ENCODE measurements at regions not wholly inside any gene's neighbourhood (a gene's known extent, or its start where the extent isn't known, plus 50 kb on each side); places are given as distances from the start of the nearest gene placed in this dataset.

DNA sequence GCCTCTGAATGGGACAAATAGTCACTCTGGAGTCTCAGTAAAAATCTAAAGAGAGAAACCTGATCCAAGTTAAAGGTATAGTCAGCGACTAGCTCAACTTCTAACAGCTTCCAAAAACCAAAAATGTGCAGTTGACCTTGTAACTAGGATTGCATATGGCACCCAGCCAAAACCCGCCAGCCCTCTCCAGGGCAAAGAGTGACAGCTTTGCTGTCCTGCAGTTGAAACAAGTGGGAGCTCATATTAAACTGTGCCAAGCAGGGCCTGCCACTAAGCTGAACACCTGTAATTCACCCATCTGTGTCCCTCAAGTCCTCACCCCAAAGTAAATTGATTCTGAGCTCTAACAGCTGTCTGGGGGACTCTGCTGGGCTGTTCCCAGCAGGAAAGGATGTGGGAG lies 695.3 kb downstream of the MAFB start:
- WGBS, 2 donors (ENCODE audit: extremely low coverage in 2 of 2, insufficient read length in 2 of 2, insufficient replicate concordance in 1 of 2): no CpG with 5 or more reads among the region's 2 CpGs
- Histone ChIP-seq H3K9ac (ENCODE audit: low read depth, low read length, poor library complexity) (no peak overlapping the region), H3K4ac (ENCODE audit: low read length) (no peak overlapping the region), H3K36me3 (replicated peaks in 1 of 2; ENCODE audit: control insufficient read depth in 2 of 2, insufficient read depth in 2 of 2, low read length in 2 of 2) (no peaks in the 10 kb centered on the region), H2BK120ac (ENCODE audit: low read depth, low read length) (no peak overlapping the region), H4K91ac (ENCODE audit: low read depth, low read length, poor library complexity) (no peak overlapping the region), H3K14ac (ENCODE audit: low read length) (no peak overlapping the region), H3K27me3 (ENCODE audit: control insufficient read depth in 3 of 3, insufficient read depth in 3 of 3, low read depth in 1 of 3, low read length in 3 of 3) (no peaks in the 10 kb centered on the region), H2BK12ac (ENCODE audit: low read length) (no peak overlapping the region), H2AK5ac (ENCODE audit: low read depth, low read length) (no peak overlapping the region), H3K4me3 (ENCODE audit: low read length in 2 of 2) (no peak overlapping the region), H4K8ac (ENCODE audit: low read depth, low read length) (no peak overlapping the region), H2BK5ac (ENCODE audit: low read length) (no peak overlapping the region), H3K9me3 (replicated peaks in 1 of 2; ENCODE audit: control insufficient read depth in 2 of 2, insufficient read depth in 1 of 2, low read depth in 1 of 2, low read length in 2 of 2) (no peaks in the 10 kb centered on the region), H3K4me2 (ENCODE audit: insufficient read depth, low read length, poor library complexity, severe bottlenecking) (no peak overlapping the region), H2AFZ (ENCODE audit: low read length) (no peak overlapping the region), H3K79me1 (ENCODE audit: low read depth, low read length) (no peaks in the 10 kb centered on the region), H3K18ac (ENCODE audit: low read length) (no peak overlapping the region), H3K23ac (ENCODE audit: low read depth, low read length, poor library complexity) (no peak overlapping the region), H3K4me1 (ENCODE audit: control insufficient read depth in 2 of 2, insufficient read depth in 1 of 2, low read depth in 1 of 2, low read length in 2 of 2) (no peaks in the 10 kb centered on the region), H3K27ac (replicated peaks; ENCODE audit: low read length) (no peak overlapping the region), H2BK15ac (ENCODE audit: low read length) (peak overlapping the region; percentile 84)
- DNase-seq (ENCODE audit: low spot score): no peak

DNA sequence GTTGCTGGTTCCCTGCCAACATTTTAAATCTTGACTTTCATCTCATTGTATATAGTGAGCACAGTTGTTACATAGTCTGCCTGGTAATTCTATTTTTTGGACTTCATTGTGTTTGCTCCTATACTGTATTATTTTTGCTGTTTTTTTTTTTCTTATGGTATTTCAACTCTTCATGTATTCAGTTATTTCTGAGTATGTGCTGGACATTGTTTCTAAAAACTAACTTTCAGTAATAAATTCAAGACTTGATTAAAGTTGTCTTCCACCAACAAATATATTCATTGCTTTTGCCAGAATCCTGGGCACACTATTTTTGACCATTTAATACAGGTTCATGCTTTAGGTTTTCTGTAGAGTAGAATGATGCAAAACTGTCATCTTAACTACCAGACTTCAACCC lies 698.3 kb downstream of the MAFB start:
- Histone ChIP-seq H3K36me3 (replicated peaks in 1 of 2; ENCODE audit: control insufficient read depth in 2 of 2, insufficient read depth in 2 of 2, low read length in 2 of 2) (no peaks in the 10 kb centered on the region), H2BK5ac (ENCODE audit: low read length) (no peak overlapping the region), H3K9me3 (replicated peaks in 1 of 2; ENCODE audit: control insufficient read depth in 2 of 2, insufficient read depth in 1 of 2, low read depth in 1 of 2, low read length in 2 of 2) (no peaks in the 10 kb centered on the region), H2BK120ac (ENCODE audit: low read depth, low read length) (no peak overlapping the region), H3K9ac (ENCODE audit: low read depth, low read length, poor library complexity) (no peak overlapping the region), H2BK12ac (ENCODE audit: low read length) (no peak overlapping the region), H3K79me1 (ENCODE audit: low read depth, low read length) (no peaks in the 10 kb centered on the region), H2AFZ (ENCODE audit: low read length) (no peak overlapping the region), H3K23ac (ENCODE audit: low read depth, low read length, poor library complexity) (no peak overlapping the region), H3K4me1 (ENCODE audit: control insufficient read depth in 2 of 2, insufficient read depth in 1 of 2, low read depth in 1 of 2, low read length in 2 of 2) (peaks cover 0 to 2% of the 10 kb centered on the region in 2 donors), H2AK5ac (ENCODE audit: low read depth, low read length) (no peak overlapping the region), H3K4me2 (ENCODE audit: insufficient read depth, low read length, poor library complexity, severe bottlenecking) (no peak overlapping the region), H3K4ac (ENCODE audit: low read length) (no peak overlapping the region), H4K91ac (ENCODE audit: low read depth, low read length, poor library complexity) (no peak overlapping the region), H3K18ac (ENCODE audit: low read length) (no peak overlapping the region), H2BK15ac (ENCODE audit: low read length) (no peak overlapping the region), H3K27ac (replicated peaks; ENCODE audit: low read length) (no peak overlapping the region), H3K27me3 (ENCODE audit: control insufficient read depth in 3 of 3, insufficient read depth in 3 of 3, low read depth in 1 of 3, low read length in 3 of 3) (no peaks in the 10 kb centered on the region), H4K8ac (ENCODE audit: low read depth, low read length) (no peak overlapping the region), H3K4me3 (ENCODE audit: low read length in 2 of 2) (no peak overlapping the region), H3K14ac (ENCODE audit: low read length) (no peak overlapping the region)
- DNase-seq (ENCODE audit: low spot score): no peak

DNA sequence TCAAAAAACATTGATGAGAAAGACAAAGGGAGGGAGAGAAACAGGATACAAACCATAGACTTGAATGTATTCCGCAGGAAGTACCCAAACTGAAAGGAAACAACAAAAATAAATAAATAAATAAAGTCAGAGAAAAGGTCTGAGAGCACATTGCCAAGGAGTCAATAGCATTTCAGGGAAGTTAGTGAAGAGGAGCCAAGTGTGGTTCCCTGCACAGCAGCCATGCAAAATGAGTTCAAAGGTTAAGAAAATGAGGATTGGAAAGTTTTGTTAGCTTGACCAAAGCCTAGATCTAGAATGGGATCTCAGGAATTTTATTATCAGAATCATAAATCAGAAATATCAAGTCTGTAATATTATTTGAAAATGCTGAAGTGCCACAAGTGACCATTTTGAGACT lies 700.0 kb downstream of the MAFB start:
- no peak overlapping the region for H3K14ac ChIP-seq (ENCODE audit: low read length)
- H2AK5ac ChIP-seq (ENCODE audit: low read depth, low read length): no peak overlapping the region
- no peak overlapping the region for H3K4me2 ChIP-seq (ENCODE audit: insufficient read depth, low read length, poor library complexity, severe bottlenecking)
- H3K23ac ChIP-seq (ENCODE audit: low read depth, low read length, poor library complexity): no peak overlapping the region
- H2BK12ac ChIP-seq (ENCODE audit: low read length): no peak overlapping the region
- H3K4me1 ChIP-seq (ENCODE audit: control insufficient read depth in 2 of 2, insufficient read depth in 1 of 2, low read depth in 1 of 2, low read length in 2 of 2): peaks cover 0 to 9% of the 10 kb centered on the region in 2 donors
- no peak overlapping the region for H3K4ac ChIP-seq (ENCODE audit: low read length)
- no peak overlapping the region for H3K27ac ChIP-seq (replicated peaks; ENCODE audit: low read length)
- H3K36me3 ChIP-seq (replicated peaks in 1 of 2; ENCODE audit: control insufficient read depth in 2 of 2, insufficient read depth in 2 of 2, low read length in 2 of 2): no peaks in the 10 kb centered on the region
- no peak overlapping the region for H4K91ac ChIP-seq (ENCODE audit: low read depth, low read length, poor library complexity)
- H3K79me1 ChIP-seq (ENCODE audit: low read depth, low read length): no peaks in the 10 kb centered on the region
- DNase-seq (ENCODE audit: low spot score): no peak
- H2BK5ac ChIP-seq (ENCODE audit: low read length): no peak overlapping the region
- no peak overlapping the region for H3K18ac ChIP-seq (ENCODE audit: low read length)
- H3K9me3 ChIP-seq (replicated peaks in 1 of 2; ENCODE audit: control insufficient read depth in 2 of 2, insufficient read depth in 1 of 2, low read depth in 1 of 2, low read length in 2 of 2): no peaks in the 10 kb centered on the region
- no peak overlapping the region for H2BK15ac ChIP-seq (ENCODE audit: low read length)
- WGBS, 2 donors (ENCODE audit: extremely low coverage in 2 of 2, insufficient read length in 2 of 2, insufficient replicate concordance in 1 of 2): no CpG with 5 or more reads among the region's 1 CpG
- H3K27me3 ChIP-seq (ENCODE audit: control insufficient read depth in 3 of 3, insufficient read depth in 3 of 3, low read depth in 1 of 3, low read length in 3 of 3): no peaks in the 10 kb centered on the region
- no peak overlapping the region for H2BK120ac ChIP-seq (ENCODE audit: low read depth, low read length)
- H3K4me3 ChIP-seq (ENCODE audit: low read length in 2 of 2): no peak overlapping the region
- no peak overlapping the region for H2AFZ ChIP-seq (ENCODE audit: low read length)
- H4K8ac ChIP-seq (ENCODE audit: low read depth, low read length): no peak overlapping the region
- no peak overlapping the region for H3K9ac ChIP-seq (ENCODE audit: low read depth, low read length, poor library complexity)

DNA sequence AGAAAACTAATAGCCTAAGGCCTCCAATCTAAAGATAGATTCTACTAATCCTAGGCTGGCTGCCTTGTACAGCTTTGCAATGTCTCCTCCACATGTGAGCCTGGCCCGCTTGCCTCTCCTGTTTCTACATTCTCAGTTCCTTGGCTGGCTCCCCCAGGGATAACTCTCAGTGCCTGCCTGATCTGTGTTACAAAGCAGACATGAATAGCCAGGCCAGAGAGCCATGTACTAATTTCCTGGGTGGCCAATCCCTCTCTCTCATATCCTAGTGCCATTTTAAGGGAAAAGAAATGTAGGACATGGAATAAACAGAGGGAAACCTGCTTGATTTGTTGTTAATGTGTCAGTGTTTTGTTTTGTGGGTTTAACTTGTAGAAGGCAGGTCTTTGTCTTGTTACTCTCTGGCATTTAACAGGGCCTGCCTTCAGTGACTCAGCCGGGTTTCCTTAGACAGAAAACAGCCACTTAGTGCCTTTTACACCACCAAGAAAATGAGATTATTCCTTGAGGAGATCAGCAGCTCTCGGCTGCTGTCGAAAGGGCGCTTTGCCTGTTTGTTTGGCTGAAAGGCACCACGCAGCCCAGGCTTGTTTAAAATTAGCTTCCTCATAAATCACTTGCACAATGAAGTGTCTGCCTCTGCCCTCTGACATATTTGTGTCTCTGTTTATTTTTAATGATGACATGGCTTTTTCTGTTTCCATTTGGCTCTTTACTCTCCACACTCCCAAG lies 702.7 kb downstream of the MAFB start:
- no peak overlapping the region for H3K4me3 ChIP-seq (ENCODE audit: low read length in 2 of 2)
- peaks cover 0 to 9% of the 10 kb centered on the region in 2 donors for H3K4me1 ChIP-seq (ENCODE audit: control insufficient read depth in 2 of 2, insufficient read depth in 1 of 2, low read depth in 1 of 2, low read length in 2 of 2)
- WGBS, 2 donors (ENCODE audit: extremely low coverage in 2 of 2, insufficient read length in 2 of 2, insufficient replicate concordance in 1 of 2): no CpG with 5 or more reads among the region's 6 CpGs

More for the DNA sequence above, 702.7 kb downstream of the MAFB start:
- no peak overlapping the region for H4K8ac ChIP-seq (ENCODE audit: low read depth, low read length)
- no peak overlapping the region for H2AK5ac ChIP-seq (ENCODE audit: low read depth, low read length)
- peak overlapping the region; percentile 19 for H2AFZ ChIP-seq (ENCODE audit: low read length)
- H3K27ac ChIP-seq (replicated peaks; ENCODE audit: low read length): peak overlapping the region; percentile 84
- no peak overlapping the region for H3K23ac ChIP-seq (ENCODE audit: low read depth, low read length, poor library complexity)
- no peak overlapping the region for H2BK15ac ChIP-seq (ENCODE audit: low read length)
- H3K4me2 ChIP-seq (ENCODE audit: insufficient read depth, low read length, poor library complexity, severe bottlenecking): no peak overlapping the region
- peak; percentile 51 for DNase-seq (ENCODE audit: low spot score)
- H4K91ac ChIP-seq (ENCODE audit: low read depth, low read length, poor library complexity): no peak overlapping the region
- H3K18ac ChIP-seq (ENCODE audit: low read length): no peak overlapping the region
- no peak overlapping the region for H2BK120ac ChIP-seq (ENCODE audit: low read depth, low read length)
- H3K36me3 ChIP-seq (replicated peaks in 1 of 2; ENCODE audit: control insufficient read depth in 2 of 2, insufficient read depth in 2 of 2, low read length in 2 of 2): no peaks in the 10 kb centered on the region
- H3K9ac ChIP-seq (ENCODE audit: low read depth, low read length, poor library complexity): no peak overlapping the region
- no peaks in the 10 kb centered on the region for H3K27me3 ChIP-seq (ENCODE audit: control insufficient read depth in 3 of 3, insufficient read depth in 3 of 3, low read depth in 1 of 3, low read length in 3 of 3)
- H2BK5ac ChIP-seq (ENCODE audit: low read length): no peak overlapping the region
- no peaks in the 10 kb centered on the region for H3K9me3 ChIP-seq (replicated peaks in 1 of 2; ENCODE audit: control insufficient read depth in 2 of 2, insufficient read depth in 1 of 2, low read depth in 1 of 2, low read length in 2 of 2)
- no peak overlapping the region for H3K14ac ChIP-seq (ENCODE audit: low read length)
- H2BK12ac ChIP-seq (ENCODE audit: low read length): no peak overlapping the region
- H3K4ac ChIP-seq (ENCODE audit: low read length): no peak overlapping the region
- H3K79me1 ChIP-seq (ENCODE audit: low read depth, low read length): no peaks in the 10 kb centered on the region

Measured in neuronal stem cell (in vitro differentiated cells).